GM13977 (cell line): ENCODE measurements at regions not wholly inside any gene's neighbourhood (a gene's known extent, or its start where the extent isn't known, plus 50 kb on each side); places are given as distances from the start of the nearest gene placed in this dataset.
"Not testable (repeated sequence)": the region's sequence is repeated elsewhere in the genome, so short reads cannot be mapped to it uniquely, and the experiment has no call there.

ENCODE experiments used
- DNase-seq: peaks from one replicate; pipeline ENCODE4 v3.0.0; 2012; ENCODE audit warnings: low spot score
- CTCF ChIP-seq: IDR thresholded peaks from 2 replicates; pipeline ENCODE4 v1.5.1; 2012; ENCODE audit warnings: mild to moderate bottlenecking, control low read depth; ENCODE audit not compliant: insufficient read depth; ENCODE audit errors: extremely low read depth, missing control alignments
- in situ Hi-C: fragments of 300-500 bp; cut with MboI; formaldehyde crosslinking; loops from one replicate; pipeline ENCODE4 v1.12.0; 2022; ENCODE audit warnings: low sequenced_read_pairs, low pct_unique_long_range_greater_than_20kb, mixed read lengths, inconsistent platforms; ENCODE audit not compliant: unreplicated experiment

- in situ Hi-C loops = no loop called here
- peak; percentile 15 for DNase-seq
- TF ChIP-seq CTCF = no peak
Observed at GRCh38 chr3:106299300-106300098, 430.7 kb upstream of the CBLB start.

- no peak for TF ChIP-seq CTCF
Observed at GRCh38 chr3:106302451-106303221, 433.8 kb upstream of the CBLB start.

GRCh38 chr3:106303766-106304165 lies 435.0 kb upstream of the CBLB start:
- in situ Hi-C loops = no loop called here
- no peak for TF ChIP-seq CTCF
- DNase-seq = no peak

More at GRCh38 chr3:106302451-106303221, 433.8 kb upstream of the CBLB start:
- peak; percentile 46 for DNase-seq
- in situ Hi-C loops = no loop called here

GRCh38 chr3:106305127-106305526 lies 436.3 kb upstream of the CBLB start:
- no peak for TF ChIP-seq CTCF
- no peak for DNase-seq
- in situ Hi-C loops = no loop called here

GRCh38 chr3:106305882-106306435 lies 437.1 kb upstream of the CBLB start:
- DNase-seq = no peak
- in situ Hi-C loops = no loop called here
- TF ChIP-seq CTCF = no peak

GRCh38 chr3:106309274-106309673 lies 440.5 kb upstream of the CBLB start:
- in situ Hi-C loops = no loop called here
- no peak for TF ChIP-seq CTCF

GRCh38 chr3:106309798-106310197 lies 441.0 kb upstream of the CBLB start:
- in situ Hi-C loops, DNase-seq: not testable (repeated sequence)

More at GRCh38 chr3:106309274-106309673, 440.5 kb upstream of the CBLB start:
- no peak for DNase-seq
